HepG2 (cell line): ENCODE measurements at regions not wholly inside any gene's neighbourhood (a gene's known extent, or its start where the extent isn't known, plus 50 kb on each side); places are given as distances from the start of the nearest gene placed in this dataset.

Experiments used
- ATAC-seq: fragments of 200-7000 bp; cut with Tn5 transposase; 3 replicates; pipeline ENCODE4 v1.9.1; 2020; ENCODE audit warnings: mild to moderate bottlenecking, moderate library complexity
- BruUV-seq: library from RNA; stranded (reverse); fragments of 400-500 nt; replicated peaks from 2 replicates; lab custom pipeline; 2021; lab: Mats Ljungman, UMichigan
- CTCF ChIA-PET: fragments of 300-600 bp; formaldehyde crosslinking; extraction: SDS; loops from one replicate; lab custom pipeline; 2021; ENCODE audit warnings: low total read pairs, inconsistent platforms, low intra/inter-chr PET ratio; lab: Yijun Ruan, JAX
- POLR2A ChIA-PET: fragments of 350-600 bp; sonication (Branson Sonifier 250); formaldehyde crosslinking; loops from one replicate; lab custom pipeline; 2020; ENCODE audit warnings: antibody characterized with exemption, inconsistent platforms; lab: Yijun Ruan, JAX
- DNase-seq: peaks from one replicate; pipeline ENCODE4 v3.0.0-alpha.2; 2015; ENCODE audit warnings: low spot score
- FAIRE-seq: peaks from 3 replicates; lab custom pipeline; 2011; peaks lifted over from hg19 to GRCh38; lab: Jason Lieb, UNC
- H2AFZ ChIP-seq: one replicate; pipeline ENCODE4 v1.6.1; 2011; ENCODE audit warnings: low read length, inconsistent platforms
- H3K27ac ChIP-seq: fragments of 300-600 bp; 3 replicates; pipeline ENCODE4 v1.8.0; 2011; ENCODE audit warnings: mixed run types, mild to moderate bottlenecking, mixed read lengths, low read length, inconsistent platforms; ENCODE audit not compliant: insufficient read depth; ENCODE audit errors: extremely low read length
- H3K27me3 ChIP-seq, 2 experiments: fragments of 200-600 bp in 1 of 2; 2 replicates in 1 of 2; 3 replicates in 1 of 2; pipeline versions ENCODE4 v1.6.0 to v1.8.0; 2011; ENCODE audit warnings: low read length in 2 of 2, mild to moderate bottlenecking in 2 of 2, moderate library complexity in 2 of 2, inconsistent platforms in 1 of 2; ENCODE audit not compliant: insufficient read depth in 2 of 2, control insufficient read depth in 1 of 2
- H3K36me3 ChIP-seq, 2 experiments: fragments of 200-600 bp in 1 of 2; replicated peaks in 1 of 2; 2 replicates in 1 of 2; 3 replicates in 1 of 2; pipeline versions ENCODE4 v1.5.1 to v1.8.0; 2011; ENCODE audit warnings: low read length in 2 of 2, inconsistent platforms in 1 of 2; ENCODE audit not compliant: insufficient read depth in 2 of 2, control insufficient read depth in 1 of 2
- H3K4me1 ChIP-seq: 2 replicates; pipeline ENCODE4 v1.5.1; 2012; ENCODE audit warnings: low read length, inconsistent platforms; ENCODE audit not compliant: insufficient read depth
- H3K4me2 ChIP-seq: 2 replicates; pipeline ENCODE4 v1.6.0; 2011; ENCODE audit warnings: low read depth, low read length, inconsistent platforms
- H3K4me3 ChIP-seq, 3 experiments: fragments of 200-600 bp in 1 of 3; sonication (generic), shearing (Covaris generic) in 1 of 3; replicated peaks in 1 of 3; 2 replicates each; pipeline ENCODE4 v1.5.1; 2011 to 2016; ENCODE audit warnings: low read length in 3 of 3, inconsistent platforms in 2 of 3, low read depth in 2 of 3, mild to moderate bottlenecking in 2 of 3, control low read depth in 1 of 3, mixed read lengths in 1 of 3; ENCODE audit not compliant: insufficient read depth in 1 of 3
- H3K79me2 ChIP-seq: one replicate; pipeline ENCODE4 v1.6.1; 2011; ENCODE audit warnings: low read length, inconsistent platforms; ENCODE audit not compliant: insufficient read depth
- H3K9ac ChIP-seq: 2 replicates; pipeline ENCODE4 v1.6.0; 2011; ENCODE audit warnings: mild to moderate bottlenecking, low read depth, low read length, inconsistent platforms; ENCODE audit not compliant: insufficient read depth
- H3K9me3 ChIP-seq: 2 replicates; pipeline ENCODE4 v1.5.1; 2012; ENCODE audit warnings: mild to moderate bottlenecking, low read length
- H4K20me1 ChIP-seq: 2 replicates; pipeline ENCODE4 v1.6.0; 2011; ENCODE audit warnings: inconsistent platforms, mild to moderate bottlenecking, low read length, moderate library complexity; ENCODE audit not compliant: insufficient read depth
- ARNT2 ChIP-seq: sonication (generic); formaldehyde crosslinking; IDR thresholded peaks from 2 replicates; pipeline ENCODE4 v1.8.0; 2022; ENCODE audit warnings: mild to moderate bottlenecking, low read depth, missing genetic modification reagents, moderate library complexity
- ATF5 ChIP-seq: sonication (generic); formaldehyde crosslinking; IDR thresholded peaks from 2 replicates; pipeline ENCODE4 v1.4.0; 2020; ENCODE audit warnings: mild to moderate bottlenecking, low read depth, missing genetic modification reagents
- CREB1 ChIP-seq, 2 experiments: fragments of 450-650 bp in 1 of 2; IDR thresholded peaks; 2 replicates each; pipeline ENCODE4 v1.6.1; 2016 to 2017; ENCODE audit warnings: control low read depth in 1 of 2, mild to moderate bottlenecking in 1 of 2, missing compliant biosample characterization in 1 of 2, missing genetic modification characterization in 1 of 2
- HMGA1 ChIP-seq: sonication (generic); formaldehyde crosslinking; conservative IDR thresholded peaks from 2 replicates; pipeline ENCODE4 v1.4.0; 2020; ENCODE audit warnings: missing genetic modification reagents
- KAT8 ChIP-seq: IDR thresholded peaks from 2 replicates; pipeline ENCODE4 v1.6.1; 2016; ENCODE audit warnings: missing genetic modification reagents, missing compliant biosample characterization
- LCORL ChIP-seq, 2 experiments: fragments of 450-650 bp in 1 of 2; sonication (generic) in 1 of 2; formaldehyde crosslinking in 1 of 2; IDR thresholded peaks; 2 replicates each; pipeline versions ENCODE4 v1.5.0 to v1.6.1; 2017 to 2020; ENCODE audit warnings: antibody characterized with exemption in 1 of 2, missing genetic modification reagents in 1 of 2
- MXI1 ChIP-seq: IDR thresholded peaks from 3 replicates; pipeline ENCODE4 v1.6.1; 2012; ENCODE audit warnings: low read depth, low read length, inconsistent platforms, borderline replicate concordance
- RARG ChIP-seq: sonication (generic); formaldehyde crosslinking; IDR thresholded peaks from 2 replicates; pipeline ENCODE4 v1.4.0; 2020; ENCODE audit warnings: low read depth, mild to moderate bottlenecking, missing genetic modification reagents
- SMAD1 ChIP-seq: sonication (generic); formaldehyde crosslinking; IDR thresholded peaks from 2 replicates; pipeline ENCODE4 v1.4.0; 2020; ENCODE audit warnings: missing genetic modification reagents, low read depth, mild to moderate bottlenecking, borderline replicate concordance
- SRSF9 ChIP-seq: fragments of 200-400 bp; formaldehyde crosslinking; IDR thresholded peaks from 2 replicates; pipeline ENCODE4 v1.6.1; 2018; ENCODE audit warnings: borderline replicate concordance, mild to moderate bottlenecking, low read depth, low read length; ENCODE audit not compliant: insufficient read depth, poor library complexity, severe bottlenecking
- TRIM22 ChIP-seq: fragments of 450-650 bp; IDR thresholded peaks from 2 replicates; pipeline ENCODE4 v1.6.1; 2017
- ZBTB10 ChIP-seq: sonication (generic); formaldehyde crosslinking; IDR thresholded peaks from 2 replicates; pipeline ENCODE4 v1.4.0; 2020; ENCODE audit warnings: missing genetic modification reagents, borderline replicate concordance
- ZSCAN5A ChIP-seq: sonication (generic); formaldehyde crosslinking; IDR thresholded peaks from 2 replicates; pipeline ENCODE4 v1.8.0; 2022; ENCODE audit warnings: mild to moderate bottlenecking, missing genetic modification reagents, borderline replicate concordance
- WGBS: methylation state at CpG from one replicate; pipeline ENCODE4 v1.1.6; 2017; ENCODE audit warnings: low lambda C conversion rate; 5-methylcytosine and 5-hydroxymethylcytosine counted together
- in situ Hi-C: cut with HindIII; loops from 2 replicates; pipeline ENCODE4 v1.10.0; 2017; ENCODE audit warnings: low pct_unique_long_range_greater_than_20kb; ENCODE audit not compliant: extremely low pct_ligation_motif_present
- intact Hi-C: fragments of 100-400 bp; cut with micrococcal nuclease; formaldehyde crosslinking; loops from one replicate; pipeline ENCODE4 v1.10.0; 2022; ENCODE audit not compliant: unreplicated experiment
- TF ChIP-seq, protein P1 (sequence below): sonication (generic); formaldehyde crosslinking; IDR thresholded peaks from 2 replicates; pipeline ENCODE4 v1.8.0; 2022; ENCODE audit warnings: missing genetic modification reagents, low read depth, mild to moderate bottlenecking, borderline replicate concordance
- TF ChIP-seq, protein P2 (sequence below): sonication (generic); formaldehyde crosslinking; IDR thresholded peaks from 2 replicates; pipeline ENCODE4 v1.4.0; 2020; ENCODE audit warnings: low read depth, mild to moderate bottlenecking, missing genetic modification reagents

DNA sequence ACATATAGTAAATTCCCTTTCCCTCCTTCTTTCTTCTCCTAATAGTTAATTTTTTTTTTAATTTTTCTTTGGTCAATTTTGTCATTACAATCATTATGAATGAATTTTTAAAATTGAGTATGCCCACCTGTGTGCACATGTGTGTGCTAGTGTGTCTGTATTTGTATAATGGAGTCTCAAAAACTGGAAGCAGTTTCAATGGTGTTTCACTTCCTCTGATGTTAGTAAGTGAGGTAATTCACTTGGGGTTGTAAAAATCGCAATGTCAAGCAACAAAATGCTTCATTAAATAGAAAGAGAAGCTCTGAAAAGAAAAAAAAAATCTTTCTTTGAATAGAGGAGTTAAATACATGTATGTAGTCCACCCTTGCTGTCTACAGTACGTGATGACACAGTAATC is 1467.6 kb upstream of the NUDT12 start:
- 20% methylated on average over 2 of the region's 2 CpGs for WGBS
- ATAC-seq: no peak
- H3K9ac ChIP-seq: no peak overlapping the region
- no peak overlapping the region for H3K4me2 ChIP-seq
- CTCF ChIA-PET: no interaction called here
- no peaks in the 10 kb centered on the region for H3K9me3 ChIP-seq
- H3K4me1 ChIP-seq: no peaks in the 10 kb centered on the region
- H3K36me3 ChIP-seq: no peaks in the 10 kb centered on the region
- no peak overlapping the region for H3K4me3 ChIP-seq
- H3K27ac ChIP-seq: no peak overlapping the region
- no TSS peak for BruUV-seq
- POLR2A ChIA-PET: no interaction called here
- TF ChIP-seq SMAD1 (CRISPR knock-in tag): no peak
- no peak for TF ChIP-seq TRIM22
- no peak for TF ChIP-seq CREB1 (IDR thresholded peaks at IDR 0.05)
- no peak for TF ChIP-seq CREB1 (CRISPR knock-in tag; IDR thresholded peaks at IDR 0.05)
- no peak for TF ChIP-seq LCORL (IDR thresholded peaks at IDR 0.05)
- no peak for TF ChIP-seq LCORL (CRISPR knock-in tag; IDR thresholded peaks at IDR 0.05)
- TF ChIP-seq ZSCAN5A (CRISPR knock-in tag): no peak
- TF ChIP-seq ARNT2 (CRISPR knock-in tag): no peak
- no peak for TF ChIP-seq ZBTB10
- no peak for TF ChIP-seq RARG (CRISPR knock-in tag)
- TF ChIP-seq, protein P1, sequence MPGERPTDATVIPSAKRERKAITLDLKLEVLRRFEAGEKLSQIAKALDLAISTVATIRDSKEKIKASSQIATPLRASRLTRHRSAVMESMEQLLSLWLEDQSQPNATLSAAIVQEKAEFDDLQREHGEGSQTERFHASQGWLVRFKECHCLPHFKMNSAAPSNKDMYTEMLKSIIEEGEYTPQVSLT (CRISPR knock-in tag): no peak
- no peak for TF ChIP-seq SRSF9
- TF ChIP-seq MXI1: no peak
- no peak for TF ChIP-seq KAT8 (CRISPR knock-in tag)
- TF ChIP-seq ATF5: no peak
- no peak for TF ChIP-seq HMGA1 (CRISPR knock-in tag)
- TF ChIP-seq, protein P2, sequence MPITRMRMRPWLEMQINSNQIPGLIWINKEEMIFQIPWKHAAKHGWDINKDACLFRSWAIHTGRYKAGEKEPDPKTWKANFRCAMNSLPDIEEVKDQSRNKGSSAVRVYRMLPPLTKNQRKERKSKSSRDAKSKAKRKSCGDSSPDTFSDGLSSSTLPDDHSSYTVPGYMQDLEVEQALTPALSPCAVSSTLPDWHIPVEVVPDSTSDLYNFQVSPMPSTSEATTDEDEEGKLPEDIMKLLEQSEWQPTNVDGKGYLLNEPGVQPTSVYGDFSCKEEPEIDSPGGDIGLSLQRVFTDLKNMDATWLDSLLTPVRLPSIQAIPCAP: no peak
- H2AFZ ChIP-seq: no peak overlapping the region
- H3K79me2 ChIP-seq: no peaks in the 10 kb centered on the region
- no peak for FAIRE-seq
- intact Hi-C loops (no loop called here), in situ Hi-C loops (no loop called here)
- H4K20me1 ChIP-seq: no peaks in the 10 kb centered on the region
- no peaks in the 10 kb centered on the region for H3K27me3 ChIP-seq
- no peak for DNase-seq
